ENCODE measurements at regions not wholly inside any gene's neighbourhood (a gene's known extent, or its start where the extent isn't known, plus 50 kb on each side); places are given as distances from the start of the nearest gene placed in this dataset.

DNA sequence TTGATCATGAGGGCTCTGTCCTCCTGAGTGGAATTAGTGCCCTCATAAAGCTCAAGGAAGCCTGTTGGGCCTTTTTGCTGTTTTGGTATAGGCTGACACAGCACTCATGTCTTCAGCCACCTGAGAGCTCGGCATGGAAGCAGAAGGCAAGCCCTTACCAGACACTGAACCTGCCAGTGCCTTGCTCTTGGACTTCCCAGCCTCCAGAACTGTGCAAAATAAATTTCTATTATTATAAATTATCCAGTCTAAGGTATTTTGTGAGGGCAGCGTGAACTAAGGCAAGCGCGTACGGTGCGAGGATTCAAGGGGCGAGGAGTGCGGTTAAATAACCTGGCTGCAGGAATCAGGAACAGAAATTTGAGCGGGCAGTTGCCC lies 281.5 kb upstream of the LYZL1 start:
- no peak for DNase-seq (ENCODE audit: extremely low spot score)
- POLR2A ChIA-PET: no interaction called here
- no peak for TF ChIP-seq CTCF (IDR thresholded peaks at IDR 0.05; ENCODE audit: control extremely low read depth, extremely low read depth, low read depth, missing control alignments)
- CTCF ChIA-PET: no interaction called here

DNA sequence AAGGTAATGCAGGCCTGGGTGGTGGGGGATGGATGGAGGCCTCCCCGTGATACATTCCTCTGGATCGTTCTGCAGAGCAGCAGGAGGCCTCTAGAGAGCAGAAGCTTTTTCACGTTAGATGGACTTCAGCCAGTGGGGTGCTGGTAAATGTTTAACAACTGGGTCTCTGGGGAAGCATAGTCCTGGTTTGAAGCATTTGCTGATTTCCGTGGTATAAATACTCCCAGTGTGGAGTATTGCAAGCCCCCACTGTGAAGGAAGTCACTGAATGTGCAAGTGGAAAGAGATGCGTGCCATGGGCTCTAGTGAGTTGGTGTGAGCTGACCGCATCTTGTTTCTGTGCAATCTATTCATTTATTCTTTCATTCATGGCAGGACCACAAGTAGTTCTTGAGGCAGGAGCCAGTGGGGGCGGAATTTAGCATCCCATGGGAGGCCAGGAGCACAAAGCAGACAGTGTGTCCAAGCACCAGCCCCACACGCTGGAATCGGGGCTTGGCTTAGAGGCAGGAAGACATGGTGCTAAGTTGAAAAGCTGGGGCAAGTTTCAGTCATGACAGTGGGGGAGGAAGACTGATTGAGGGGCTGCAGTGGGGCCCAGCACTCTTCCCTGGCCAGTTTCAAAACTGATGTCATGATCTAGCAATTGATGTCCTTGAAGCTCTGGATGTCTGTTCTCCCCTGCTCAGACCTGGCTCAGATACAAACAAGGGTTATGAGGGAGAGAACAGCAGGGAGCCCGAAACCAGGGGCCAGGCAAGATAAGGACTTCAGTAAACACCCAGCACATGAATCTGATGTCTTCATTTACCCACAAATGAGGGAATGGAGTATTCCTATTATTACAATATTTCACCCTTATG lies 280.9 kb upstream of the LYZL1 start:
- TF ChIP-seq CTCF (IDR thresholded peaks at IDR 0.05; ENCODE audit: control extremely low read depth, extremely low read depth, low read depth, missing control alignments): no peak
- no peak for DNase-seq (ENCODE audit: extremely low spot score)
- ChIA-PET CTCF (no interaction called here), POLR2A (no interaction called here)

- no peak for DNase-seq (ENCODE audit: extremely low spot score)
- ChIA-PET POLR2A (no interaction called here), CTCF (no interaction called here)
Observed at GRCh38 chr10:29009464-29009863, 279.4 kb upstream of the LYZL1 start.

DNA sequence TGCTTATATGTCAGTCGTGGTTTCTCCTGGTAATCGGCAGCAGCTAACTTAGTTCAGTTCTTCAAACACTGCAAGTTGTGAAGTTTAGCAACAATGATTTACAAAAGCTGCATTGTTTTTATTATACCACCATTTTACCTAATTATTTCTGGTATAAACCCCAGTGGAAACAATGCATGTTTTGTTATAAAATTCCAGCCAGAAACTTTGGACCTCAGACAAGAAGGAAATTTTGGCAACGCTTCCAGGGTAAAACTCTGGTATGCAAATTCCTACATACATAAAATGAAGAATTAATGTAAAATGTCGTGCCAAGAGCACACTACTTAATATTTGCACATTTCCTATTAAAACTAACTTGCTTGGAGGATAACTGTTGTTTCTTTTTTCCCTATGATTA lies 277.4 kb upstream of the LYZL1 start:
- no peak for TF ChIP-seq CTCF (IDR thresholded peaks at IDR 0.05; ENCODE audit: control extremely low read depth, extremely low read depth, low read depth, missing control alignments)
- POLR2A ChIA-PET: no interaction called here
- CTCF ChIA-PET: no interaction called here
- DNase-seq (ENCODE audit: extremely low spot score): no peak

More at GRCh38 chr10:29009464-29009863, 279.4 kb upstream of the LYZL1 start:
- no peak for TF ChIP-seq CTCF (IDR thresholded peaks at IDR 0.05; ENCODE audit: control extremely low read depth, extremely low read depth, low read depth, missing control alignments)

DNA sequence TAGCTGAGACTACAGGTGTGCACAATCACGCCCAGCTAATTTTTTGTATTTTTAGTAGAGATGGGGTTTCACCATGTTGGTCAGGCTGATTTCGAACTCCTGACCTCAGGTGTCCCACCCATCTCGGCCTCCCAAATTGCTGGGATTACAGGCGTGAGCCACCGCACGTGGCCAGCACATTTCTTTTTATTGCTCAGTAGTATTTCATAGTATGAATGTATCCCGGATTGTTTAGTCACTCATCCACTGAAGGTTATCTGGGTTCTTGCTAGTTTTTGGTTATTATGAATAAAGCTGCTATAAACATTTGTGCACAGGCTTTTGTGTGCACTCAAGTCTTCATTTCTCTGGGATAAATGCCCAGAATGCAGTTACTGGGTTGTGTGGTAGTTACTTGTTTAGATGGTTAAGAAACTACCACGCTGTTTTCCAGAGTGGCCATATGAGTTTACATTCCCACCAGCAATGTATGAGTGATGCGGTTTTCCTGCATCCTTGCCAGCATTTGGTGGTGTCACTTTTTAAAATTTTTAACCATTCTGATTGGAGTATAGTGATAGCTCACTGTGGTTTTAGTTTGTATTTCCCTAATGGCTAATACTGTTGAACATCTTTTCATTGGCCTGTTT lies 275.8 kb upstream of the LYZL1 start:
- POLR2A ChIA-PET: no interaction called here
- TF ChIP-seq CTCF (IDR thresholded peaks at IDR 0.05; ENCODE audit: control extremely low read depth, extremely low read depth, low read depth, missing control alignments): no peak
- CTCF ChIA-PET: interaction anchor here (1.0 kb wide), 1 partner anchor 9 kb away, joined by 4 read pairs; no protein-coding TSS in a partner anchor
- DNase-seq (ENCODE audit: extremely low spot score): no peak

GRCh38 chr10:29021591-29021990 lies 267.3 kb upstream of the LYZL1 start:
- CTCF ChIA-PET: no interaction called here
- POLR2A ChIA-PET: no interaction called here
- DNase-seq (ENCODE audit: extremely low spot score): no peak
- TF ChIP-seq CTCF (IDR thresholded peaks at IDR 0.05; ENCODE audit: control extremely low read depth, extremely low read depth, low read depth, missing control alignments): no peak

All from GM10248 (cell line).